AG20443 (cell line): ENCODE measurements at regions not wholly inside any gene's neighbourhood (a gene's known extent, or its start where the extent isn't known, plus 50 kb on each side); places are given as distances from the start of the nearest gene placed in this dataset.
A peak's percentile ranks its signal among the peaks of the same experiment; 100 is the strongest.
"Not testable (repeated sequence)": the region's sequence is repeated elsewhere in the genome, so short reads cannot be mapped to it uniquely, and the experiment has no call there.

Source experiments
- DNase-seq: peaks from one replicate; pipeline ENCODE4 v3.0.0; 2012; ENCODE audit warnings: low spot score, mixed read lengths

- DNase-seq, result no peak
Observed at GRCh38 chr16:35749253-35750141, 2290.1 kb downstream of the TP53TG3F start.

- DNase-seq, result no peak
Observed at GRCh38 chr16:35750157-35750689, 2290.8 kb downstream of the TP53TG3F start.

GRCh38 chr16:35750701-35751104, 2291.3 kb downstream of the TP53TG3F start:
- no peak for DNase-seq

- DNase-seq, result no peak
Observed at GRCh38 chr16:35751191-35751941, 2292.0 kb downstream of the TP53TG3F start.

- DNase-seq, result no peak
Observed at GRCh38 chr16:35752012-35752772, 2292.8 kb downstream of the TP53TG3F start.

GRCh38 chr16:35752773-35753558, 2293.6 kb downstream of the TP53TG3F start:
- DNase-seq, result peak; percentile 5

GRCh38 chr16:35753559-35754390, 2294.4 kb downstream of the TP53TG3F start:
- no peak for DNase-seq

GRCh38 chr16:35754391-35755369, 2295.3 kb downstream of the TP53TG3F start:
- DNase-seq, result no peak

GRCh38 chr16:35788381-35788780, 2329.0 kb downstream of the TP53TG3F start:
- no peak for DNase-seq

- no peak for DNase-seq
Observed at GRCh38 chr16:35792516-35793285, 2333.3 kb downstream of the TP53TG3F start.

- DNase-seq, result no peak
Observed at GRCh38 chr16:35793601-35794000, 2334.2 kb downstream of the TP53TG3F start.

- DNase-seq, result no peak
Observed at GRCh38 chr16:35794896-35795295, 2335.5 kb downstream of the TP53TG3F start.

- no peak for DNase-seq
Observed at GRCh38 chr16:35795361-35796029, 2336.1 kb downstream of the TP53TG3F start.

- no peak for DNase-seq
Observed at GRCh38 chr16:35797811-35798210, 2338.4 kb downstream of the TP53TG3F start.

GRCh38 chr16:35798885-35799426, 2339.5 kb downstream of the TP53TG3F start:
- DNase-seq, result no peak

GRCh38 chr16:35804465-35804864, 2345.1 kb downstream of the TP53TG3F start:
- not testable (repeated sequence) for DNase-seq

GRCh38 chr16:35823342-35823741, 2363.9 kb downstream of the TP53TG3F start:
- no peak for DNase-seq
